C4-2B (cell line): ENCODE measurements at regions not wholly inside any gene's neighbourhood (a gene's known extent, or its start where the extent isn't known, plus 50 kb on each side); places are given as distances from the start of the nearest gene placed in this dataset.

Experiments used
- H3K27ac ChIP-seq: fragments of 450-650 bp; 2 replicates; pipeline ENCODE4 v1.5.1; 2017
- CTCF ChIP-seq: fragments of 450-650 bp; conservative IDR thresholded peaks from 2 replicates; pipeline ENCODE4 v1.5.1; 2017; ENCODE audit warnings: mild to moderate bottlenecking
- ZFX ChIP-seq: fragments of 450-650 bp; IDR thresholded peaks from 2 replicates; pipeline ENCODE4 v1.6.1; 2017

- no peak for TF ChIP-seq CTCF
- TF ChIP-seq ZFX, result no peak
- H3K27ac ChIP-seq, result no peak overlapping the region
Measured at GRCh38 chr6:14826456-14826855, 419.4 kb upstream of the JARID2 start.

- TF ChIP-seq ZFX (no peak), CTCF (no peak)
- no peak overlapping the region for H3K27ac ChIP-seq
Measured at GRCh38 chr6:14827354-14827753, 418.5 kb upstream of the JARID2 start.

- TF ChIP-seq ZFX (no peak), CTCF (no peak)
- H3K27ac ChIP-seq, result no peak overlapping the region
Measured at GRCh38 chr6:14828201-14828611, 417.7 kb upstream of the JARID2 start.

- H3K27ac ChIP-seq, result no peak overlapping the region
- no peak for TF ChIP-seq CTCF
- TF ChIP-seq ZFX, result no peak
Measured at GRCh38 chr6:14831070-14831469, 414.8 kb upstream of the JARID2 start.

- H3K27ac ChIP-seq, result no peak overlapping the region
- TF ChIP-seq CTCF (no peak), ZFX (no peak)
Measured at GRCh38 chr6:14831937-14832336, 413.9 kb upstream of the JARID2 start.

- TF ChIP-seq ZFX (no peak), CTCF (no peak)
- no peak overlapping the region for H3K27ac ChIP-seq
Measured at GRCh38 chr6:14832427-14832826, 413.4 kb upstream of the JARID2 start.

- TF ChIP-seq ZFX (no peak), CTCF (no peak)
Measured at GRCh38 chr6:14834851-14835530, 410.9 kb upstream of the JARID2 start.

More at GRCh38 chr6:14834851-14835530, 410.9 kb upstream of the JARID2 start:
- H3K27ac ChIP-seq, result no peak overlapping the region
